Left renal pelvis (tissue), 4 donors: ENCODE measurements at regions not wholly inside any gene's neighbourhood (a gene's known extent, or its start where the extent isn't known, plus 50 kb on each side); places are given as distances from the start of the nearest gene placed in this dataset.
"Not testable (repeated sequence)": the region's sequence is repeated elsewhere in the genome, so short reads cannot be mapped to it uniquely, and the experiment has no call there.

Source experiments
- DNase-seq, 4 donors: peaks; one replicate each; pipeline ENCODE4 v3.0.0-alpha.2; 2013; ENCODE audit warnings: low read depth in 4 of 4, low spot score in 3 of 4

- DNase-seq = no peak
These were observed 351.4 kb upstream of the NPVF start for GRCh38 chr7:25579778-25580075.

GRCh38 chr7:25580141-25580540, 351.9 kb upstream of the NPVF start:
- no peak for DNase-seq

- no peak for DNase-seq
These were observed 355.3 kb upstream of the NPVF start for GRCh38 chr7:25583621-25584020.

- DNase-seq = no peak
These were observed 356.0 kb upstream of the NPVF start for GRCh38 chr7:25584112-25584938.

GRCh38 chr7:25586513-25586912, 358.2 kb upstream of the NPVF start:
- no peak for DNase-seq

- DNase-seq = no peak
These were observed 365.8 kb upstream of the NPVF start for GRCh38 chr7:25594122-25594521.

- no peak for DNase-seq
These were observed 366.4 kb upstream of the NPVF start for GRCh38 chr7:25594728-25595127.

- no peak for DNase-seq
These were observed 367.7 kb upstream of the NPVF start for GRCh38 chr7:25595996-25596395.

- DNase-seq = peak in 1 of 4 donors; percentile 19
These were observed 368.2 kb upstream of the NPVF start for GRCh38 chr7:25596443-25596842.

GRCh38 chr7:25597946-25598345, 369.7 kb upstream of the NPVF start:
- no peak for DNase-seq

GRCh38 chr7:25598765-25599164, 370.5 kb upstream of the NPVF start:
- DNase-seq = no peak

GRCh38 chr7:25600262-25600920, 372.1 kb upstream of the NPVF start:
- DNase-seq = no peak

- not testable (repeated sequence) for DNase-seq
These were observed 374.6 kb upstream of the NPVF start for GRCh38 chr7:25602730-25603426.

- not testable (repeated sequence) for DNase-seq
These were observed 375.1 kb upstream of the NPVF start for GRCh38 chr7:25603427-25603740.

GRCh38 chr7:25611196-25611595, 382.9 kb upstream of the NPVF start:
- no peak for DNase-seq

- DNase-seq = no peak
These were observed 385.6 kb upstream of the NPVF start for GRCh38 chr7:25613912-25614311.

GRCh38 chr7:25614415-25614814, 386.1 kb upstream of the NPVF start:
- DNase-seq = no peak

GRCh38 chr7:25615003-25615402, 386.7 kb upstream of the NPVF start:
- no peak for DNase-seq

- DNase-seq = no peak
These were observed 387.3 kb upstream of the NPVF start for GRCh38 chr7:25615593-25615992.

GRCh38 chr7:25617214-25617613, 388.9 kb upstream of the NPVF start:
- no peak for DNase-seq

GRCh38 chr7:25617673-25618072, 389.4 kb upstream of the NPVF start:
- DNase-seq = no peak

- no peak for DNase-seq
These were observed 391.1 kb upstream of the NPVF start for GRCh38 chr7:25619381-25619780.
